ENCODE measurements at regions not wholly inside any gene's neighbourhood (a gene's known extent, or its start where the extent isn't known, plus 50 kb on each side); places are given as distances from the start of the nearest gene placed in this dataset.
A peak's percentile ranks its signal among the peaks of the same experiment; 100 is the strongest.
"Not testable (repeated sequence)": the region's sequence is repeated elsewhere in the genome, so short reads cannot be mapped to it uniquely, and the experiment has no call there.

- DNase-seq (ENCODE audit: low read depth) = no peak
Observed at GRCh38 chr7:114293289-114294012, 121.2 kb upstream of the FOXP2 start.

GRCh38 chr7:114279901-114280300 lies 134.7 kb upstream of the FOXP2 start:
- no peak for DNase-seq (ENCODE audit: low read depth)

GRCh38 chr7:114273218-114273617 lies 141.4 kb upstream of the FOXP2 start:
- DNase-seq (ENCODE audit: low read depth) = no peak

- no peak for DNase-seq (ENCODE audit: low read depth)
Observed at GRCh38 chr7:114269714-114270113, 144.9 kb upstream of the FOXP2 start.

GRCh38 chr7:114267550-114267949 lies 147.1 kb upstream of the FOXP2 start:
- not testable (repeated sequence) for DNase-seq (ENCODE audit: low read depth)

- DNase-seq (ENCODE audit: low read depth) = no peak
Observed at GRCh38 chr7:114264023-114264422, 150.6 kb upstream of the FOXP2 start.

GRCh38 chr7:114263219-114263618 lies 151.4 kb upstream of the FOXP2 start:
- no peak for DNase-seq (ENCODE audit: low read depth)

GRCh38 chr7:114255404-114255841 lies 159.2 kb upstream of the FOXP2 start:
- no peak for DNase-seq (ENCODE audit: low read depth)

GRCh38 chr7:114243646-114244045 lies 171.0 kb upstream of the FOXP2 start:
- no peak for DNase-seq (ENCODE audit: low read depth)

- DNase-seq (ENCODE audit: low read depth) = no peak
Observed at GRCh38 chr7:114242992-114243507, 171.6 kb upstream of the FOXP2 start.

GRCh38 chr7:114229246-114229645 lies 185.4 kb upstream of the FOXP2 start:
- DNase-seq (ENCODE audit: low read depth) = no peak

- no peak for DNase-seq (ENCODE audit: low read depth)
Observed at GRCh38 chr7:114225784-114226183, 188.8 kb upstream of the FOXP2 start.

- no peak for DNase-seq (ENCODE audit: low read depth)
Observed at GRCh38 chr7:114218283-114218682, 196.3 kb upstream of the FOXP2 start.

GRCh38 chr7:114217026-114217806 lies 197.4 kb upstream of the FOXP2 start:
- peak; percentile 7 for DNase-seq (ENCODE audit: low read depth)

GRCh38 chr7:114214466-114214865 lies 200.1 kb upstream of the FOXP2 start:
- DNase-seq (ENCODE audit: low read depth) = no peak

GRCh38 chr7:114212721-114213429 lies 201.7 kb upstream of the FOXP2 start:
- DNase-seq (ENCODE audit: low read depth) = no peak

GRCh38 chr7:114209968-114210367 lies 204.6 kb upstream of the FOXP2 start:
- DNase-seq (ENCODE audit: low read depth) = no peak

GRCh38 chr7:114206688-114207087 lies 207.9 kb upstream of the FOXP2 start:
- DNase-seq (ENCODE audit: low read depth) = no peak

- DNase-seq (ENCODE audit: low read depth) = no peak
Observed at GRCh38 chr7:114196517-114196916, 218.1 kb upstream of the FOXP2 start.

GRCh38 chr7:114190387-114190786 lies 224.2 kb upstream of the FOXP2 start:
- no peak for DNase-seq (ENCODE audit: low read depth)

GRCh38 chr7:114183311-114184088 lies 231.1 kb upstream of the FOXP2 start:
- DNase-seq (ENCODE audit: low read depth) = no peak

All from myocyte (in vitro differentiated cells).